Transverse colon (tissue), 3 donors: ENCODE measurements at regions not wholly inside any gene's neighbourhood (a gene's known extent, or its start where the extent isn't known, plus 50 kb on each side); places are given as distances from the start of the nearest gene placed in this dataset.

ENCODE experiments used
- POLR2A ChIP-seq: fragments of 450-650 bp; IDR thresholded peaks from one replicate; pipeline ENCODE4 v1.6.1; 2016; ENCODE audit warnings: antibody characterized with exemption, mild to moderate bottlenecking, moderate library complexity
- POLR2AphosphoS5 ChIP-seq, 3 donors: sonication (generic); formaldehyde crosslinking; IDR thresholded peaks; one replicate each; pipeline ENCODE4 v1.6.1; 2016; ENCODE audit warnings: antibody characterized with exemption in 3 of 3

- TF ChIP-seq POLR2A (no peak), POLR2AphosphoS5 (IDR thresholded peaks at IDR 0.05) (no peak)
Observed at GRCh38 chr3:14600075-14600474, 51.5 kb upstream of the CCDC174 start.
